HepG2 (cell line): ENCODE measurements at regions not wholly inside any gene's neighbourhood (a gene's known extent, or its start where the extent isn't known, plus 50 kb on each side); places are given as distances from the start of the nearest gene placed in this dataset.
"Not testable (repeated sequence)": the region's sequence is repeated elsewhere in the genome, so short reads cannot be mapped to it uniquely, and the experiment has no call there.

Experiments
- ATAC-seq: fragments of 200-7000 bp; cut with Tn5 transposase; 3 replicates; pipeline ENCODE4 v1.9.1; 2020; ENCODE audit warnings: mild to moderate bottlenecking, moderate library complexity
- BruUV-seq: library from RNA; stranded (reverse); fragments of 400-500 nt; replicated peaks from 2 replicates; lab custom pipeline; 2021; lab: Mats Ljungman, UMichigan
- CTCF ChIA-PET: fragments of 300-600 bp; formaldehyde crosslinking; extraction: SDS; loops from one replicate; lab custom pipeline; 2021; ENCODE audit warnings: low total read pairs, inconsistent platforms, low intra/inter-chr PET ratio; lab: Yijun Ruan, JAX
- POLR2A ChIA-PET: fragments of 350-600 bp; sonication (Branson Sonifier 250); formaldehyde crosslinking; loops from one replicate; lab custom pipeline; 2020; ENCODE audit warnings: antibody characterized with exemption, inconsistent platforms; lab: Yijun Ruan, JAX
- DNase-seq: peaks from one replicate; pipeline ENCODE4 v3.0.0-alpha.2; 2015; ENCODE audit warnings: low spot score
- FAIRE-seq: peaks from 3 replicates; lab custom pipeline; 2011; peaks lifted over from hg19 to GRCh38; lab: Jason Lieb, UNC
- H2AFZ ChIP-seq: one replicate; pipeline ENCODE4 v1.6.1; 2011; ENCODE audit warnings: low read length, inconsistent platforms
- H3K27ac ChIP-seq: fragments of 300-600 bp; 3 replicates; pipeline ENCODE4 v1.8.0; 2011; ENCODE audit warnings: mixed run types, mild to moderate bottlenecking, mixed read lengths, low read length, inconsistent platforms; ENCODE audit not compliant: insufficient read depth; ENCODE audit errors: extremely low read length
- H3K27me3 ChIP-seq, 2 experiments: fragments of 200-600 bp in 1 of 2; 2 replicates in 1 of 2; 3 replicates in 1 of 2; pipeline versions ENCODE4 v1.6.0 to v1.8.0; 2011; ENCODE audit warnings: low read length in 2 of 2, mild to moderate bottlenecking in 2 of 2, moderate library complexity in 2 of 2, inconsistent platforms in 1 of 2; ENCODE audit not compliant: insufficient read depth in 2 of 2, control insufficient read depth in 1 of 2
- H3K36me3 ChIP-seq, 2 experiments: fragments of 200-600 bp in 1 of 2; replicated peaks in 1 of 2; 2 replicates in 1 of 2; 3 replicates in 1 of 2; pipeline versions ENCODE4 v1.5.1 to v1.8.0; 2011; ENCODE audit warnings: low read length in 2 of 2, inconsistent platforms in 1 of 2; ENCODE audit not compliant: insufficient read depth in 2 of 2, control insufficient read depth in 1 of 2
- H3K4me1 ChIP-seq: 2 replicates; pipeline ENCODE4 v1.5.1; 2012; ENCODE audit warnings: low read length, inconsistent platforms; ENCODE audit not compliant: insufficient read depth
- H3K4me2 ChIP-seq: 2 replicates; pipeline ENCODE4 v1.6.0; 2011; ENCODE audit warnings: low read depth, low read length, inconsistent platforms
- H3K4me3 ChIP-seq, 3 experiments: fragments of 200-600 bp in 1 of 3; sonication (generic), shearing (Covaris generic) in 1 of 3; replicated peaks in 1 of 3; 2 replicates each; pipeline ENCODE4 v1.5.1; 2011 to 2016; ENCODE audit warnings: low read length in 3 of 3, inconsistent platforms in 2 of 3, low read depth in 2 of 3, mild to moderate bottlenecking in 2 of 3, control low read depth in 1 of 3, mixed read lengths in 1 of 3; ENCODE audit not compliant: insufficient read depth in 1 of 3
- H3K79me2 ChIP-seq: one replicate; pipeline ENCODE4 v1.6.1; 2011; ENCODE audit warnings: low read length, inconsistent platforms; ENCODE audit not compliant: insufficient read depth
- H3K9ac ChIP-seq: 2 replicates; pipeline ENCODE4 v1.6.0; 2011; ENCODE audit warnings: mild to moderate bottlenecking, low read depth, low read length, inconsistent platforms; ENCODE audit not compliant: insufficient read depth
- H3K9me3 ChIP-seq: 2 replicates; pipeline ENCODE4 v1.5.1; 2012; ENCODE audit warnings: mild to moderate bottlenecking, low read length
- H4K20me1 ChIP-seq: 2 replicates; pipeline ENCODE4 v1.6.0; 2011; ENCODE audit warnings: inconsistent platforms, mild to moderate bottlenecking, low read length, moderate library complexity; ENCODE audit not compliant: insufficient read depth
- WGBS: methylation state at CpG from one replicate; pipeline ENCODE4 v1.1.6; 2017; ENCODE audit warnings: low lambda C conversion rate; 5-methylcytosine and 5-hydroxymethylcytosine counted together
- in situ Hi-C: cut with HindIII; loops from 2 replicates; pipeline ENCODE4 v1.10.0; 2017; ENCODE audit warnings: low pct_unique_long_range_greater_than_20kb; ENCODE audit not compliant: extremely low pct_ligation_motif_present
- intact Hi-C: fragments of 100-400 bp; cut with micrococcal nuclease; formaldehyde crosslinking; loops from one replicate; pipeline ENCODE4 v1.10.0; 2022; ENCODE audit not compliant: unreplicated experiment

DNA sequence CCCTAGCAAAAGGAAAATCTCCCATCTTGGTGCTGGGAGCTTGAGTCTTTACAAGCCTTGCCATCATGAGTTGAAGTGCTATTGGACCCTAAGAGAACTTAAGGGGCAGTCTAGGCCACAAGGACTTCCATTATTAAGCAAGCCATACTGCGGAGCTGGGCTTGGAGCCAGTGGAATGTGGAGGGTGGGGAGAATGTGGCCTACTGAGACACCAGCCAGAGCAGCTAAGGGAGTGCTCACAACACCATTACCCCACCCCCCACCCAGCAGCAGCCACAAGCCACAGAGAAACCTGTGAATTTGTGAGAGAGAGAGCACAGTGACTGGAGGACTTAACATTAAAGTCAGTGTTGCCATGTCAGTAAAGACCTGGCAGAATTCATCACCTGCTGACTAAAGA, 133.0 kb upstream of the ALG10B start:
- H3K36me3 ChIP-seq, FAIRE-seq, ATAC-seq, BruUV-seq, H3K79me2 ChIP-seq, H3K4me3 ChIP-seq, in situ Hi-C loops, DNase-seq, intact Hi-C loops, H3K9ac ChIP-seq, POLR2A ChIA-PET, H4K20me1 ChIP-seq, CTCF ChIA-PET, H3K4me2 ChIP-seq, H3K4me1 ChIP-seq, H3K27me3 ChIP-seq, H2AFZ ChIP-seq, H3K27ac ChIP-seq: not testable (repeated sequence)
- 43% methylated on average over 1 of the region's 1 CpG for WGBS
- H3K9me3 ChIP-seq: peaks cover 18% of the 10 kb centered on the region

DNA sequence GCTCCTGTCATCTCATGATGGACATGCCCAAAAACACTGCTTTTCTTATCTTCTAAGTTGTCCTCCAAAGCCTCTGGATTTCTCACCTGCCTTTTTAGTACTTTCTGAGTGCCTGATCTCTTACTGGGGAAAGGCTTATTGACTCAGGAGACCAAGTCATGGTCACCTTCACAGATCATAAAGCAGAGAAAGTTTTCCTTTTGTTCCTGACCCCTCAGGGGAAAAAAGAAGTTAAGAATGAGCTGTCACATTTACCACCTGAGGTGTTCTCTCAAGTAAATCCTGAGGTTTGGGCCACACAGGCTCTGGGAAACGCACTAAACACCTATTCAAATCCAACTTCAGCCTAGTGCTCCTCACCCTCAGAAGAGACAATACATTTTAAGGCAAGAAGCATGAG, 119.3 kb upstream of the ALG10B start:
- H3K4me3 ChIP-seq, intact Hi-C loops, FAIRE-seq, ATAC-seq, H3K4me2 ChIP-seq, H3K9ac ChIP-seq, H4K20me1 ChIP-seq, BruUV-seq, H3K4me1 ChIP-seq, in situ Hi-C loops, H3K9me3 ChIP-seq, H2AFZ ChIP-seq, H3K27me3 ChIP-seq, POLR2A ChIA-PET, H3K79me2 ChIP-seq, CTCF ChIA-PET, DNase-seq, H3K36me3 ChIP-seq, H3K27ac ChIP-seq: not testable (repeated sequence)
- 15% methylated on average over 1 of the region's 1 CpG for WGBS
